Anterior cingulate cortex (tissue), 58 donors: ENCODE measurements at regions not wholly inside any gene's neighbourhood (a gene's known extent, or its start where the extent isn't known, plus 50 kb on each side); places are given as distances from the start of the nearest gene placed in this dataset.

Experiments
- DNase-seq, 58 donors: peaks; one replicate each; lab custom pipeline; 2025; lab: John Stamatoyannopoulos, UW

DNA sequence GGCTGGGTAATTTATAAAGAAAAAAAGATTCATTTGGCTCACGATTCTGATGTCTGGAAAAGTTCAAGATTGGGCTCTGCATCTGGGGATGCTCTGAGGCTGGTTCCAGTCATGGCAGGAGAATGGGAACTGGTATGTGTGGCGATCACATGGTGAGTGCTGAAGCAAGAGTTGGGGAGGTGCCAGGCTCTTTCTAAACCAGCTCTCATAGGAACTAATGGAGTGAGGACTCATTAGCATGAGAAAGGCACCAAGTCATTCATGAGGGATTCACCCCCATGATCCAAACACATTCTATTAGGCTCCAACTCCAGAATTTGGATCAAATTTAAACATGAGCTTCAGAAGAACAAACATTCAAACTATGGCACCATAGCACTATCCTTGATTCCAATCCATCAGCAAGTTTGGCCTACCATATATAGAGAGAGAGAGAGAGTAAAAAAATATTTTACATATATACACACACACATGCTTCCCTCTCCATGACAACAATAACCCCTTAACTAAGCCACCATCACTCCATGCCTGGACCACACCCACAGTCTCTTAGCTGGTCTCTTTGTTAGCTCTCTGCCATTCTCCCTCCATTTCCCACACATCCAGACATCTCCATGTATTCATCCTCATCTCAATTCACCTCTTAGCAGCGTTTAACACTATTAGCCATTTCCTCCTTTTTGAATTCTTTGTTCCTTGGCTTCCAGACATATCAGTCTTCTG, 57.9 kb downstream of the NPY start:
- peak in 2 of 58 donors; percentile 1 to 5 for DNase-seq

DNA sequence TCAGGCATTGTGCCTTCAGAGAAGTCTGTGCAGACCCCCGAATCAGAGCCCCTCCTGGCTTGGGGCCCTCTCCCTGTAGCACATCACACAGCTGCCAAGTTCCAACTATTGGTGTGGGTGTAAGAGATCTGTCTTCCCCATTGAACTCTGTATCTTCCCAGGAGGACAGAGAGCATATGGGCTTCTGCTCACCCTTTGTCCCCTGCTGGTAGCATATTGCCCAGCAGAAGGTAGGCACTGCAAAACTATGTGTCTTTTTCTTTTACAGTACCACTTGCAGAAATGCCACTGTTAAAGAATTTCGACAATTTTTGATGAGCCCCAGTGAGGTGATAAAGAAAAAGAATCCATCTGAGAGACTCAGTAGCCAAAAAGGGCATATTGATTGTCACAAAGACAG, 59.6 kb downstream of the NPY start:
- no peak for DNase-seq

DNA sequence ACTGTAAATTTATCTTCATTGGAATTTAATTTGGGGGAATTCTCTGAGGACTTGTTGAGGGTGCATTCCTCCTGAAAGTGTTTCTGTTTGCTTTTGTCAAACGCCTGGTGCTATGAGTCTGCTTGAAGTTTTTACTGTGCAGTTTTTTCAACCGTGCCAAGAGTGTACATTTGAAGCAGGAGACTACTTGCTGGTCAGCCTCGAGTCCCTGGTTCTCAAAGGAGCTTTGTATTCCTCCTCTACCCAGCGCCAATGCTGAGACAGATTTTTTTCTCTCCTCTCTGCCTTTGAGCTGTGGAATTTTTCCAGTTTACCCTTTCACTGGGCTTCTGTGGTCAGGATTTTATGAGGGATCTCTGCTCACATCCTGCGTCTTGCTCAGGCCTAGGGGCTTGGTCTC, 62.1 kb downstream of the NPY start:
- DNase-seq, result peak in 2 of 58 donors; percentile 4 to 9

DNA sequence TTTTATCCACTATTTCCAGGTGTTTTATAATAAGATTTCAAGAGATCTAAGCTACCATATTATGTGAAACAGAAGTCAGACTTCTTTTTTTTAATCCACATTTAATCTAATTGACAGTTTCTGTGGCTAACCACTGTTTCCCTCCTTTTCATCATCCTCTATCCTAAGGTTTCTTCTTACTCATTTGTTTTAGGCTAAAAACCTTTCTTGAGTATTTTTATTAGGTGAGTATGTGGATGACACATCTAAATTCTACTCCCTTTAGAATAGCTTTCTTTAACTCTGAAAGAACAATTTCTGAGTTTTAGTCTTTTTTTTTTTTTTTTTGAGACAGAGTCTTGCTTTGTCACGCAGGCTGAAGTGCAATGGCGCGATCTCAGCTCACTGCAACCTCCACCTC, 62.7 kb downstream of the NPY start:
- no peak for DNase-seq

DNA sequence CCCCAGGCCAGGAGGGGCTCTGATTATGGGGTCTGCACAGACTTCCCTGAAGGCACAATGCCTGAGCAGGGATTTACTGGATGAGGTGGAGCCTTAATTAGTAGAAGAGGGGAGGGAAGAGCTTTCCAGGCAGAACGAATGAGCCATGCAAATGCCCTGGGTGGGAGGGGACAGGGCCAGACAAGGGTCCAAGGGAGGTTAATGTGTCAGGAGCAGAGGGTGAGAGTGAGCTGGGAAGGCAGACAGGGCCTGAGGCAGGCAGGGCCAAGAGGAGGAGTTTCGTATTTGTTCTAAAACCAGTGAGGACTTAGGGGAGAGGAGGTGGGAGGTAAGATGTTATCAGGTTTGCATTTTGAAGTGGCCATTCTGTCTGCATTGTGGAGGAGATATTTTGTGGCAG, 65.3 kb downstream of the NPY start:
- no peak for DNase-seq

DNA sequence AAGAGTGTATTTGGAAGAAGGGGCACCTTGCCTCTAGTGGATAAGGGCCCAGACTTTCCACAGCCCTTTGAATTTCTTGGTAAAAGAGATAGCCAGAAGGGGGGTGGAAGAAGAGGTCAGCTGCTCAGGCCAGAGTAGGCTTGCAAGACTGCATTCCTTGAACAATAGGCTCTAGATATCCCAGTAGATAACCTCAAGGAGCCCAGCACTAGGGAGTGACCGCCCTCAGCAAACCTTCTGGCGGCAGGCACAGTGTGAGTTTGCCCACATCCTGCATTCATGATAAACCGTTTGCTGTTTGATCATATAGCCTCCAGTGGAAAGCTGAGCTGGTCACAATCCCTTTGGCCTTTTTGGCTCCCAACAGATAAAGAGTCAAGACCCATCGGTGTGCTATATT, 70.5 kb downstream of the NPY start:
- DNase-seq, result no peak

DNA sequence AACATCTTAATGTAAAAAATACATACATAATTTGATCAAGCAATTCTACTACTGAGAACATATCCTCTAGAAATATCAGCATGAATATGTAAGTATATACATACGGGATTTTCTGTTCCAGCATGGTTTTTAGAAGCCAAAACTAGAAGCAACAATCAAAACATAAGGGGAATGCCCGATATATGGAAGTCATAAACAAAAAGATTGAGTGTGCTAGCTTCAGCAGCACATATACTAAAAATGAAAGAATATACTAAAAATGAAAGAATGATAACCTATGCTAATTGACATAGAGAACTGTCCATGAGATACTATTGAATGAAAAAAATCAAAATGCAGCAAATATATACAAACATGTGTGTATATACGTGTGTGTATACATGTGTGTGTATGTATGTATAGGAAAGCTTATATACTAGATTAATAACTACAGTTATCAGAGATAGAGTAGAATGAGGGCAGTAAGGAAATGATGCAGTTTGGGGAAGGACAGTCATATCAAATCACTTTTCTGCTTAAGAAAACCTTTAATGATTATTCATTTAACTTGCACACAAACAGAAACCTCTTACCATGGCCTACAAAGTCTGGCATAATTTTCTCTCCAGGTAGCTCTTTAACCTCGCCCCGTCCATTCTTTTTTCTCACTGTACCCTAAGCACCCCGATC, 72.9 kb downstream of the NPY start:
- no peak for DNase-seq

DNA sequence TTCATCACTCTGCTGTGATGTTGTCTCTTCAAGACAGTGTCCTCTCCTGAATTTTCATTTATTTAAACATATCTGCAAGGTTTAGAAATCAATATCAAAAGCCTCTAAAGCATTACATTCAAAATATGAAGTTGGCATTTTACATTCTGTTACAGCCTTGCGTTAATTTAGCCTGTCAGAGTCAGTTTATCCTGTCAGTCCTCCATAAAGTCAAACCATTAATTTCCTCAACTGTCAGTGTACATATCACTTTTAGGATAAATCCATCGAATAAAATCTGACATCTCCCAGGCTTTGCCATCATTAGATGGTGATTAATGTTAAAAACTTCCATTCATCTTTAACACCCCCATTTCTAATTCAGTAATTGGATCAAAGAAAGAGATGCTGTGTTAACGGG, 77.0 kb downstream of the NPY start:
- DNase-seq, result no peak

DNA sequence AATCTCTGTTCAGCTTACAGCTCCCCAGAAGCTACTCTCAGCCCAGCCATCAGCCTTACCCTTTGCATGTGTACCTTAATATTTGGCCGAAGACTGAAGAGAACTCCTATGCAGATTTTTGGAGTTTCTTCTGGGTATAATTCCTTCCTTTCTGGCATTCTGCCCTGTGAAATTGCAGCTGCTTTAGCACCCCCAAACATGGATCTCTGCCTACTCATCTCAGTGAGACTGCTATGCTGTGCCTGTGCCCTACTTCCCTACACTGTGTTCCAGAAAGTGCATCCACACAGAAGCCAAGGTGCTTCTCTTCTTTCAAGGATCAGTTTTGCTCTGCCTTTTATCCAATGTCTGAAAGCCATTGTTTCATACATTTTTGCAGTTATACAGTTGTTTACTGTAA, 81.6 kb downstream of the NPY start:
- DNase-seq, result peak in 2 of 58 donors; percentile 1 to 5

DNA sequence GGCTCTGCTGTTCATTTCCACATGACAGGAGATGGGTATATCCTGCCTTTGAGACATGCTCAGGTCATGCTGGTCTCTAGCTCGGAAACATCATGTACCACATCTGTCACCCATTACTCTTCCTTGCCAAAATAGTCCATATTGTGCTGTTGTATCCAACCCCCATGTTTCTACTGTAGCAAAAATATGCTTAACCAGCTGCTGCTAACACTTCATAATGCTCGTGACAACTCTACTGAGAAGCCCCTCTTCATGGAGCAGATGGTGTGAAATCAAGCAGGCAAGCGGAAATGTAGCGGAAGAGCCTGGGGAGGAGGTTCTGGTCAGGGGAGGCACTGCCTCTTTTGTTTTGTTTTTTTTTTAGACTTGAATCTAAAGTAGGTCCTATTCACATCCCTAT, 82.9 kb downstream of the NPY start:
- no peak for DNase-seq

DNA sequence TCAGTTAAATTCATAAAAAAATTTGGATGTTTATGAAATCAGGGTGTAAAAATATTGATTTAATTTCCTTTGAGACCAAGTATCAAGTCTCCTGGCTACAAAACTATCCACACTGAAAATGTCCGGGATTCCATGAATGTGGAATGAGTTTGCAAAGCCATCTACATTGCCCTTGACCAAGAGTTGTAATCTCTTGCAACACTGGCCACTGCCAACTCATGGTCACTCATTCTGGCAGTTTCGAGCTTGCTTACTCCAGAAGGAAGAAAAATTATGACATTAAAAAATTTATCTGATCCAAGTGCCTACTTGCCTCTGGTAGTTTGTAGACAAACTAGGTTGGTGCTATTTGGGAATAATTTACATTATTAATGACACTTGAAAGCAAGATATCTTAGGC, 84.2 kb downstream of the NPY start:
- DNase-seq, result no peak

DNA sequence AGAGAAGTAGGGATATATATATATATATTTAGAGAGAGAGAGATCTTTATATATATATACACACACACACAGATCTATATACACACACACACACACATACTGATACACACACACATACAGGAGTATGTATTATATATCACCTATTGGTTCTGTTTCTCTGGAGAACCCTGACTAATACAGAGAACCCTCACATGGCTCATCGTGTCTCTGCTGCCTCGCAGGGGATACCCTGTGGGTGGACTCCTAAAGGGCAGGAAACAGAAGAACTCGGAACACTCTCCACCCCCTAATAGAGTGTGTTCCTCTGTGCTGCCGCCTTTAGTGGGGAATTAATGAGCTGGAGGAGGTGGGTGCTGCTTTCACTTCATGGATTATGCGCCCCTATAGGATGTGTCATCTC, 86.6 kb downstream of the NPY start:
- DNase-seq, result no peak

DNA sequence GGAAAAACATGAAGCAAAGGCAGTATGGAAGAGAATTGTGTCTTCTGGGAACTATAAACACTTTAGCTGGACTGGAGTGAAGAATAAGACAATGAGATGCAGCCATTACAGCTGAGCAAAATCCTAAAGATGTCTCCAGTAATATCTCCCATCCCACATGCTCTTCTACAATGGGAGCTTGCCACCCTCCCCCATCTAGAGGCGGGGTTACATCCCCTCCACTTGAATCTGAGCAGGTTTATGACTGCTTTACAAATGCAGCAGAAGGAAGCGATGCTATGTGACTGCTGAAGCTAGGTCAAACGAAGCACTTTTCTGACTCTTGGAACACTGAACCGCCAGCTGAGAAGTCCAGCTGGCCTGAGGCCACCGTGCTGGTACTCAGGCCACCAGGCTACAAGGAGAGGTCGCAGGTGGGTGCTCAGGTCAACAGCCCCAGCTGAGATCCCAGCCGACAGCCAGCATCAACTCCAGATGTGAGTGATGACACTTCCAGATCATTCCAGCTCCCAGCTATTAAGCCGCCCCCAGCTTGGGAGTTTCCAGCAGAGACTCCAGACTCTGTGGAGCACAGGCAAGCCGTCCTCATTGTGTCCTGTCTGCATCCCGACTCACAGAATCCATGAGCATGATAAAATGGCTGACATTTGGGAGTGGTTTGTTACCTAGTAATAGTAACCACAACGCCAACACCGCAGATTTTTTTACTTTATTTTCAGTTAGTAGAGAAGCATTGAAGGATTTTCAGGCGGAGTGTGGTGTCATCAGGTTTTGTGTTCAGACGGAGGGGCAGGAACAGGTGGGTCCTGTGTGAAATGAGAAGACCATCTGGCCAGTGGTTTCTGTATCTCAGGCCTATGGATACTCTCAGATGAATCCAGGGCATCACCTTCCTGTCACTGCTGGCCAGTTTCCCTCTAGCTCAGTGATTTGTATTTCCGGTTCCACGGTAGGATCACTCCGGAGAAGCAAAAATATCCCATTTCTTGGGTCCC, 89.3 kb downstream of the NPY start:
- DNase-seq, result no peak

DNA sequence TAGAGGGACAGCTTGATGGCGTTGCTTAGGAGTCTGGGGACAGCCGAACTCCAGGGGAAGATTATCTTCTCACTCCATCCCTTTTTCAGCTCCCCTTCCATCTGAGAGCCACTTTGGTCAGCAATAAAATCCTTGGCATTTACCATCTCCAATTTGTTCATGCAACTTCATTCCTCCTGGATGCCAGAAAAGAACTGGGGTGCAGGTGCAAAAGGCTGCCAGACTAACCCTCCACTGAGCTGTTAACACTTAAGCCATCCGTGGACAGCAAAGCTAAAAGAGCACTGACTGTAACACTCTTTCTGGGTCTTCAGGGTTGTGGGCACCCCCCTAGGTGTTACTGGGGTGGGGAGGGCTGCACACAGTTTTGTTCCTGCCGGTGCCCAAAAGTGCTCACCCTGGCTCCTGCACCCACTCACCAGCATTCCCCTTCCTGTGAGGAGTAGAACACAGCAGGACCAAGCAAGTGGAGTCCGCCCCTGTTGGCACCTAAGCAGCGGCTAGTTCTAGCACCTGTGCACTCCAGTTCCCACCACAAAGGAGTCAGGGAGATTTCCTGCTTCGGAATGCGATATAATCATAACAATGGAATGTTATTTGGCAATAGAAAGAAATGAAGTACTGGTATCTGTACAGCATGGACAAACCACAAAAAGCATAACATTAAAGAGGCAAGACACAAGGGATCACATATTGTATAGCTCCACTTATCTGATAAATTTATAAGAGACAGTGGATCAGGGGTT, 95.1 kb downstream of the NPY start:
- DNase-seq, result no peak

DNA sequence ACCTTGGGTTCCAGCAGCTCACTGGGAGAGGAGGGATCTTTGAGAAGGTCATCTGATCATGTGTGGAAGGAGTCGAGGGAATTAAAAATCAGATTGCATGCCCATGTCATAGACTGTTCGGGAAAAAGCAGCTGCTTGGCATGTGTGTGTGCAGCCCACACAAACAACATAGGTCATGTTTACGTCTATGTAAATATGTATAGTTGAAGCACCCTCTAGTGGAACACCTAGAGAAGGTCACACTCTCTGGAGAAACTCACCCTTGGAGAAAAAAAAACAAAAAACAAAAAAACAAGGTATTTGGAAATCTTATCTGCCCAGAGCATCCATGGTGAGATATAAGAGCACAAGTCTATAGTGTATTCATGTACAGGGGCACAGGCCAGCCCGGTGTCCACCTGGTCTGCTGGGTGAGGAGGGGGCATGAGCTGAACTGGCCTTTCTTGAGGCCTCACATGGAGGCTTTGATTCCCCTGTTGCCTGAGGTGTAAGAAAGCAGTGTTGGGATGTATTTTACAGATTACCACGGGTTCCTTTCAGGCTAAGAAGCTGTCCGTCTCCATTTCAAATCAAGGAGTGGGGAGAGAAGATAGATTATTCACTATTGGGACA, 98.0 kb downstream of the NPY start:
- DNase-seq, result no peak

DNA sequence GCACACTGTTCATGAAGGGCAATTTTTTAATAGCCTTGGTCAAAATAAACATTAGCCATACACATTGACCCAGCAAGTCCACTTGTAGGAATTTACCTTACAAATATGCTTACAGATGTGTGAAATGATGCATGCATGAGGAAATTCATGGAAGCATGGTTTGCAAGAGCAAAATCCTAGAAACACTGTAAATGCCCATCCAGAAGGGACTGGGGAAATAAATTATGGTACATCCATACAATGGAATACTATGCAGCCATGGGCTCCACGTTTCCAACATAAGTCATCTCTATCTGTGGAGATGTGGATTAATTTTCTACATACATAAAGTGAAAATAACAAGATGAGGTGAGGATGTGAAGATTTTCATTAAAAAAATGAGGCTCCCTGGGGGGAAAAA, 99.1 kb downstream of the NPY start:
- no peak for DNase-seq

DNA sequence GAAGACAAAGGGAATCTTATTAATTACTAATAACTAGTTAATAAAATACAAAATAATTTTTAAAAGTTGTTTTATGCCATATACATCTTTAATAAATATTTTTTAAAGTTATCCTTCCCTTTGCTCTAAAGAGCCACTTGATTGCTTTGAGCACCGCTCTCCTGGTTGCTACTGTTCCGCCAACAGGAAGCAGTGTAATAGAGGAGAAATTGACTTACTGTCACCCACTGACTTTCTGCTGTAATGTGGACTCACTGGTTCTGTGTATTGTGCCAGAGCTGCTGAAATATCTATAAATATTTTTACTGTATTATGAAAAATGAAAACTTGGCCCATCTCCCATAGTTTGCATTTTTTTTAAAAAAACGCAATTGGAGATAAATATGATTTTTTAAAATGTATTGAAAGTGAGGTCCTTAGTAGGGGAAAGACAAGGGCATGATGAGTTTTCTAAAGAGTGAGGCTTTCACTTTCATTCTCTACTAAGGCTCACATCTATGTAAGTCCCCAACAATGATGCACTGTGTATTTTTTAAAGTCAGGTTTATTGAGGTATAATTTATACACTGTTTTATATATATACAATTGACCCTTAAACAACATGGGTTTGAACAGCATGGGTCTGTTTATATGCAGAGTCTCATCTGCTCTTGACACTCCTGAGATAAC, 100.5 kb downstream of the NPY start:
- no peak for DNase-seq

DNA sequence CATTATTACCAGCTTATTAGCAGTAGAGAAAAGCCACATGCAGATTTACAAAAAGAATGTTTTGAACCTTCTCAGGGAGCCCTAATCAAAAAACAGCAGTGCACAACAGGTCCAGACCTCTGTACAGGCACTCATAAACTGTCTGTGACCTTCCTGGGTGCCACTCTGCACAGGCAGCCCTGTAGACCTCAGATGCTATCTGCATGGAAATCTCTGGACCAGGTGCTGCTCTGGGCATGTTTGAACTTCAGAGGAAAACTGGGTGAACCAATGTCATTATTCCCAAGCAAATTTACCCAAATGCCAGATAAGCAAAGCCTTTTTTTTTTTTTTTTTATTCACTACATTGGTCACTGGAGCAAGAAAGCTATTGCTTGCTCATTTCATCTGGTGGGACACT, 104.2 kb downstream of the NPY start:
- DNase-seq, result no peak

DNA sequence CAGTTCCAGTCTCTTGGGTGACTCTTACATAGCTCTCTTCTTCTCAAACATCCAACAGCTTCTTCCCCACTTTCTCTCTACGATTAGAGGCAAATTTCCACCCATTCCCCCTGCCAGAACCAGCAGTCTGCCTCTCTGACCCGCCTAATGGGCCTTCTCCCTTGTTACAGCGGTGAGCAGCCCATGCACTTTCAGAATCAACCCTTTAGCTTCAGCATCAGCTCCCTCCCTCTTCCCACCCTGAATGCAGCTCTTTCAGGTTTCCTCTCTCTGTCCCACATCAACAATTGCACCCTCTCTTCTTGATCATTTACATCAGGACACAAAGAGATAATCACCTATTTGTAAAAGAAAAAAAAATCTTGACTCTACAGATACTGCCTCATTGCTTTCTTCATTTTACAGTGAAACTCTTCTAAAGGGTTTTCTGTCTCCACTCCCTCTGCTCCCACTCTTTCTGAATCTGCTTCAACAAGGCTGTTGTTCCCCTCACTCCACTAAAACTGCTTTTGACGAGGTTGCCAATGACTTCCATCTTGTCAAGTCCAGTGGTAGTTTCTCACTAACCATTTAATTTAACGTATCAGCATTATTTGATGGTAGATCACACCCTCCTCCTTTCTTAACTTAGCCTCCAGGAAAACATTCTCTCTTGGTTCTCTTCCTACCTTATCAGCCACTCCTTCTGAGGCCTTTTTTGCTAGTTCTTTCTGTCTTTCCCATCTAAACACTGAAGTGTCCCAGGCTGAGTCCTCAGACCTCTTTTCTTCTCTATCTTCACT, 106.6 kb downstream of the NPY start:
- no peak for DNase-seq
